Stomach (tissue), 8 donors: ENCODE measurements at regions not wholly inside any gene's neighbourhood (a gene's known extent, or its start where the extent isn't known, plus 50 kb on each side); places are given as distances from the start of the nearest gene placed in this dataset.

Source experiments
- DNase-seq, 2 donors: peaks; one replicate each; pipeline versions ENCODE4 v3.0.0 to v3.0.0-alpha.2; 2013 to 2019
- H3K27ac ChIP-seq, 5 donors: fragments of 200-600 bp in 4 of 5; sonication (generic) in 4 of 5; one replicate each; pipeline ENCODE4 v1.5.1; 2013 to 2019; ENCODE audit warnings: mild to moderate bottlenecking in 1 of 5, moderate library complexity in 1 of 5
- H3K27me3 ChIP-seq, 3 donors: fragments of 200-600 bp; sonication (generic); one replicate each; pipeline ENCODE4 v1.5.1; 2017 to 2019; ENCODE audit warnings: mixed run types in 1 of 3
- H3K36me3 ChIP-seq, 4 donors: fragments of 200-600 bp; sonication (generic); 1 replicate in 3 of 4; 2 replicates in 1 of 4; pipeline ENCODE4 v1.5.1; 2016 to 2019
- H3K4me1 ChIP-seq, 4 donors: fragments of 200-600 bp; sonication (generic); one replicate each; pipeline ENCODE4 v1.5.1; 2016 to 2019
- H3K4me3 ChIP-seq, 4 donors: fragments of 200-600 bp; sonication (generic) in 3 of 4; one replicate each; pipeline ENCODE4 v1.5.1; 2016 to 2019; ENCODE audit warnings: mild to moderate bottlenecking in 1 of 4
- H3K9me3 ChIP-seq, 4 donors: fragments of 200-600 bp; sonication (generic); one replicate each; pipeline ENCODE4 v1.5.1; 2016 to 2019
- CTCF ChIP-seq, 7 experiments: fragments of 450-650 bp in 4 of 7; fragments of 200-600 bp in 3 of 7; sonication (generic) in 3 of 7; IDR thresholded peaks; one replicate each; pipeline ENCODE4 v1.5.1; 2016 to 2019; ENCODE audit warnings: antibody characterized with exemption in 7 of 7, control low read depth in 2 of 7, mild to moderate bottlenecking in 1 of 7
- EP300 ChIP-seq: sonication (generic); formaldehyde crosslinking; IDR thresholded peaks from one replicate; pipeline ENCODE4 v1.6.1; 2017; ENCODE audit warnings: antibody characterized with exemption
- POLR2A ChIP-seq, 4 donors: fragments of 450-650 bp; IDR thresholded peaks; one replicate each; pipeline ENCODE4 v1.6.1; 2016; ENCODE audit warnings: antibody characterized with exemption in 4 of 4, control low read depth in 2 of 4, mild to moderate bottlenecking in 1 of 4, moderate library complexity in 1 of 4
- POLR2AphosphoS5 ChIP-seq, 3 donors: sonication (generic); formaldehyde crosslinking; IDR thresholded peaks; one replicate each; pipeline ENCODE4 v1.6.1; 2016; ENCODE audit warnings: antibody characterized with exemption in 3 of 3
- WGBS, 5 donors: extraction: QIAGEN DNeasy Blood & Tissue Kit in 3 of 5; methylation state at CpG; one replicate each; pipeline versions ENCODE4 v1.1.5 to v1.1.7; 2013 to 2018; 5-methylcytosine and 5-hydroxymethylcytosine counted together
- intact Hi-C: fragments of 100-400 bp; cut with DNase I; formaldehyde crosslinking; loops from one replicate; pipeline ENCODE4 v1.15.1; 2023; ENCODE audit warnings: low total_unique reads
- donor health status: healthy with polysubstance abuse.
- donor health status: Bipolar disorder and iron deficiency.
- donor health status: healthy.

DNA sequence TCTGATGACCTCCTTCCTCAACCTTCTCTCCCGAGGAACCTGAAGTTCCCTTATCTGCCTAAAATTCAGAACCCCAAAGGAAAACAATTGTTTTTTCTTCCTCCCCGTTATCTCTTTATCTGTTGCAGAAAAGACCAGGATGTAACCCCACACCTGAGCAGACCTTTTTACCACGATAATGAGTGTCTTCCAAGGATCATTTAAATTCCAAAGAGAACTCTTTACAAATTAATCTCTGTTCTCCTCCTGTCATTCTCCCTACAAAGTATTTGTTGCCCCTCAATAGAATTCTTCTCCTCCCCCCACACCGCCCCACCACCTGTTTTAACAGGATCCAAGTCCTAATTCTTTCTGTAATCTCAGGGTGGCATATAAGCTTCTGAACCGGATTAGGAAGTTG is 78.5 kb upstream of the NLGN4X start:
- H3K4me3 ChIP-seq = no peak overlapping the region
- H3K4me1 ChIP-seq = no peaks in the 10 kb centered on the region
- 45 to 62% (median 50%) methylated on average over 5 of the region's 5 CpGs for WGBS, 5 donors
- intact Hi-C loops = no loop called here
- peaks cover 0 to 4% (median 0%) of the 10 kb centered on the region in 4 donors for H3K9me3 ChIP-seq
- TF ChIP-seq CTCF (IDR thresholded peaks at IDR 0.05) (no peak), POLR2A (IDR thresholded peaks at IDR 0.05) (no peak), EP300 (no peak)
- H3K27me3 ChIP-seq = no peaks in the 10 kb centered on the region
- no peaks in the 10 kb centered on the region for H3K36me3 ChIP-seq
- no peak for DNase-seq
- H3K27ac ChIP-seq = no peak overlapping the region

DNA sequence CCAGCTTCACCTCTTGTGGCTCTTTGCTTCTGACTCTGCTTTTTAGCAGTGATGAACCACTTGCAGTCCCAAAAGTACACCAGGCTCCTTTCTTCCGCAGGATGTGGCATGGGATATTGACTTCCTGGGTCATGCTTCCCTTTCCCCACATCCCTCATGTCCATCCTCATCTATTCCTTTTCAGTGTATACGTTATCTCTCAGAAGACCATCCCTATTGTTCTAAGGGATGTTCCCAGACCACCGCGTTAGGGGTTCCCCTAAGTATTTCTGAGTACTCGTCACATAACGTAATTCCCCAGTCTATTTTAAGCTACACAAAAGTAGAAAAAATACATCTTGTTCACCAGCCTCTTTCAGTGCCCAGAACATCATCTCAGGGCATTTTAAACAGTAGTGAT is 71.1 kb upstream of the NLGN4X start:
- Histone ChIP-seq H3K9me3 (no peaks in the 10 kb centered on the region), H3K27me3 (no peaks in the 10 kb centered on the region), H3K4me1 (no peaks in the 10 kb centered on the region), H3K36me3 (no peaks in the 10 kb centered on the region), H3K27ac (no peak overlapping the region), H3K4me3 (no peak overlapping the region)
- no peak for TF ChIP-seq POLR2A (IDR thresholded peaks at IDR 0.05)
- no peak for TF ChIP-seq POLR2AphosphoS5 (IDR thresholded peaks at IDR 0.05)
- TF ChIP-seq EP300 = no peak
- no peak for TF ChIP-seq CTCF (IDR thresholded peaks at IDR 0.05)
- intact Hi-C loops = no loop called here
- DNase-seq = no peak
- 82 to 90% (median 88%) methylated on average over 6 of the region's 6 CpGs for WGBS, 5 donors

DNA sequence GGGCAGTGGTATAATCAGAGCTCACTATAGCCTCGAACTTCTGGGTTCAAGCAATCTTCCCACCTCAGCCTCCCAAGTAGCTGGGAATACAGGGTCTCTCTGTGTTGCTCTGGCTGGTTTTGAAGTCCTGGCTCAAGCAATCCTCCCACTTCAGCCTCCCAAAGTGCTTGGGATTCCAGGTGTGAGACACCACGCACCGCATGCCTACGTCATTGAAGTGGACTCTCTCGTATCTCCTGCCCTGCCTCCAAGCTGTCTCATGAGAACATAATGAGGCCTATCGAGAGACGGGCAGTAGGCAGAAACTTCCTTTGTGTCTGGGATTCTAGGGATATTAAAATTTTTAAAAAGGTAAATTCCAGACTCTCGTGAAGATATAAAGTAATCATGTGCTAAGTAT is 65.0 kb upstream of the NLGN4X start:
- no peaks in the 10 kb centered on the region for H3K4me1 ChIP-seq
- no peak overlapping the region for H3K4me3 ChIP-seq
- H3K9me3 ChIP-seq = no peaks in the 10 kb centered on the region
- intact Hi-C loops = no loop called here
- no peak for DNase-seq
- H3K27ac ChIP-seq = no peak overlapping the region
- WGBS, 5 donors = 80 to 92% (median 85%) methylated on average over 8 of the region's 8 CpGs
- TF ChIP-seq CTCF (IDR thresholded peaks at IDR 0.05) (no peak), POLR2AphosphoS5 (IDR thresholded peaks at IDR 0.05) (no peak), EP300 (no peak), POLR2A (IDR thresholded peaks at IDR 0.05) (no peak)
- no peaks in the 10 kb centered on the region for H3K36me3 ChIP-seq
- no peaks in the 10 kb centered on the region for H3K27me3 ChIP-seq

- intact Hi-C loops = no loop called here
- no peaks in the 10 kb centered on the region for H3K9me3 ChIP-seq
- no peak overlapping the region for H3K4me3 ChIP-seq
- no peak for TF ChIP-seq EP300
- no peak for TF ChIP-seq POLR2A (IDR thresholded peaks at IDR 0.05)
- no peak for TF ChIP-seq POLR2AphosphoS5 (IDR thresholded peaks at IDR 0.05)
- TF ChIP-seq CTCF (IDR thresholded peaks at IDR 0.05) = no peak
- H3K36me3 ChIP-seq = no peaks in the 10 kb centered on the region
- no peak for DNase-seq
- H3K4me1 ChIP-seq = no peaks in the 10 kb centered on the region
- H3K27ac ChIP-seq = no peak overlapping the region
- no peaks in the 10 kb centered on the region for H3K27me3 ChIP-seq
- 51 to 66% (median 63%) methylated on average over 3 of the region's 3 CpGs for WGBS, 5 donors
Measured at GRCh38 chrX:6292599-6292998, 63.9 kb upstream of the NLGN4X start.
